Testis (tissue), 2 donors: ENCODE measurements at regions not wholly inside any gene's neighbourhood (a gene's known extent, or its start where the extent isn't known, plus 50 kb on each side); places are given as distances from the start of the nearest gene placed in this dataset.

Source experiments
- POLR2A ChIP-seq: fragments of 450-650 bp; IDR thresholded peaks from one replicate; pipeline ENCODE4 v1.6.1; 2017; ENCODE audit warnings: antibody characterized with exemption, mild to moderate bottlenecking, moderate library complexity
- TF ChIP-seq, protein P1 (sequence below), 3 experiments: fragments of 450-650 bp in 2 of 3; fragments of 200-600 bp in 1 of 3; sonication (generic) in 1 of 3; IDR thresholded peaks; one replicate each; pipeline ENCODE4 v1.5.1; 2016 to 2019; ENCODE audit warnings: antibody characterized with exemption in 3 of 3, mild to moderate bottlenecking in 2 of 3, moderate library complexity in 1 of 3

DNA sequence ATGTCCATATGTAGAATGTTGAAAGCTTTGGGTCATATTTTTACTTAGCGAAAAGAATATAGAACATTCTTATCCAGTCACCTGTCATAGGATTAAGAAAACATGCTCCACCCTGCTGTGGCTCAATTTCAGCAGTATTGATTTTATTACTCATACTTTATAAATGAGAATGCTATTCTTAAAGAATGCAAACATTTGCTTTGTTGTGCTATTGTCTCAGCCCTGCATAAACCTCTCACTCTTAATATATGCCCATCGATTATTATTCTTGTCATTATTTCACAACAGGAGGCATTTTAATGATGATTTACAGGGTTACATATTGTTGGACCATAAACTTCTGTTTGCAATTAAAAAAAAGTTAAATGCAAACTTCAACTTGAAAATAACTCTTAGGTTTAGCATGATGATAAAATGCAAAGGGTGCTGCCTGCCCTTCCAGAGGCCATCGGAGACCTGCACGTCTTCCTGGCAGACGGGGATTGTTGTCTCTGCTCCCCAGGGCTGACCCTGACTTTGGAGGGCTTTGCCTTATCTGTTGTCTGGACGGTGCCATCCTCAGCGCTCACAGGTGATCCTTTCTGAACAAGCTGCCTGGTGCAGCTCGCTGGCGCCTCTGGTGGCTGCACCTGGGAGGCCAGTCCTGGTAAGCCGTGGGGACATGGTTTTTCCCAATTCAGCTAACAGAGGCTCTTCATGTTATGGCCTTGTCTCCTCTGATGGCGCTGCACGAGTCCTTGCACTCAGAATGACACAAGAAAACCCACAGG lies 50.0 kb upstream of the SHH start:
- no peak for TF ChIP-seq POLR2A
- TF ChIP-seq, protein P1, sequence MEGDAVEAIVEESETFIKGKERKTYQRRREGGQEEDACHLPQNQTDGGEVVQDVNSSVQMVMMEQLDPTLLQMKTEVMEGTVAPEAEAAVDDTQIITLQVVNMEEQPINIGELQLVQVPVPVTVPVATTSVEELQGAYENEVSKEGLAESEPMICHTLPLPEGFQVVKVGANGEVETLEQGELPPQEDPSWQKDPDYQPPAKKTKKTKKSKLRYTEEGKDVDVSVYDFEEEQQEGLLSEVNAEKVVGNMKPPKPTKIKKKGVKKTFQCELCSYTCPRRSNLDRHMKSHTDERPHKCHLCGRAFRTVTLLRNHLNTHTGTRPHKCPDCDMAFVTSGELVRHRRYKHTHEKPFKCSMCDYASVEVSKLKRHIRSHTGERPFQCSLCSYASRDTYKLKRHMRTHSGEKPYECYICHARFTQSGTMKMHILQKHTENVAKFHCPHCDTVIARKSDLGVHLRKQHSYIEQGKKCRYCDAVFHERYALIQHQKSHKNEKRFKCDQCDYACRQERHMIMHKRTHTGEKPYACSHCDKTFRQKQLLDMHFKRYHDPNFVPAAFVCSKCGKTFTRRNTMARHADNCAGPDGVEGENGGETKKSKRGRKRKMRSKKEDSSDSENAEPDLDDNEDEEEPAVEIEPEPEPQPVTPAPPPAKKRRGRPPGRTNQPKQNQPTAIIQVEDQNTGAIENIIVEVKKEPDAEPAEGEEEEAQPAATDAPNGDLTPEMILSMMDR (IDR thresholded peaks at IDR 0.05) = no peak
